Loucy (cell line): ENCODE measurements at regions not wholly inside any gene's neighbourhood (a gene's known extent, or its start where the extent isn't known, plus 50 kb on each side); places are given as distances from the start of the nearest gene placed in this dataset.
A peak's percentile ranks its signal among the peaks of the same experiment; 100 is the strongest.

Source experiments
- H2AFZ ChIP-seq: fragments of 200-600 bp; sonication (generic); 2 replicates; pipeline ENCODE4 v1.6.0; 2016; ENCODE audit warnings: antibody characterized with exemption, mild to moderate bottlenecking, low read length, moderate library complexity
- H3F3A ChIP-seq: fragments of 200-600 bp; 2 replicates; pipeline ENCODE4 v1.6.0; 2016; ENCODE audit warnings: antibody characterized with exemption, low read depth, mild to moderate bottlenecking
- H3K27me3 ChIP-seq: fragments of 200-600 bp; sonication (generic); 2 replicates; pipeline ENCODE4 v1.6.1; 2014; ENCODE audit warnings: low read length, mild to moderate bottlenecking; ENCODE audit not compliant: insufficient read depth, poor library complexity, severe bottlenecking
- H3K36me3 ChIP-seq: fragments of 200-600 bp; sonication (generic); 2 replicates; pipeline ENCODE4 v1.6.1; 2016; ENCODE audit warnings: low read length; ENCODE audit not compliant: insufficient read depth
- H3K4me1 ChIP-seq: fragments of 200-600 bp; sonication (generic); 2 replicates; pipeline ENCODE4 v1.5.1; 2014; ENCODE audit warnings: low read length, mild to moderate bottlenecking; ENCODE audit not compliant: insufficient read depth, poor library complexity, severe bottlenecking
- H3K4me2 ChIP-seq: fragments of 200-600 bp; sonication (generic); 2 replicates; pipeline ENCODE4 v1.6.0; 2014; ENCODE audit warnings: antibody characterized with exemption, low read length, low read depth, mild to moderate bottlenecking; ENCODE audit not compliant: poor library complexity, severe bottlenecking
- H3K4me3 ChIP-seq: fragments of 200-600 bp; sonication (generic); 2 replicates; pipeline ENCODE4 v1.5.1; 2014; ENCODE audit warnings: low read length, mild to moderate bottlenecking, mixed read lengths; ENCODE audit not compliant: poor library complexity, severe bottlenecking
- H3K79me2 ChIP-seq: fragments of 200-600 bp; sonication (generic); 2 replicates; pipeline ENCODE4 v1.6.1; 2014; ENCODE audit warnings: low read length; ENCODE audit not compliant: insufficient read depth
- H3K9ac ChIP-seq: fragments of 200-600 bp; sonication (generic); 2 replicates; pipeline ENCODE4 v1.6.0; 2014; ENCODE audit warnings: mild to moderate bottlenecking, low read depth, low read length, moderate library complexity; ENCODE audit not compliant: poor library complexity, severe bottlenecking
- H3K9me2 ChIP-seq: fragments of 200-600 bp; sonication (generic); replicated peaks from 2 replicates; pipeline ENCODE4 v1.6.1; 2016; ENCODE audit warnings: low read depth, low read length, mixed read lengths
- H3K9me3 ChIP-seq: fragments of 200-600 bp; sonication (generic); 2 replicates; pipeline ENCODE4 v1.6.1; 2014; ENCODE audit warnings: mild to moderate bottlenecking, antibody characterized with exemption, low read length, low read depth; ENCODE audit not compliant: insufficient read depth
- H4K20me1 ChIP-seq: fragments of 200-600 bp; sonication (generic); 2 replicates; pipeline ENCODE4 v1.6.0; 2014; ENCODE audit warnings: antibody characterized with exemption, low read length, mild to moderate bottlenecking; ENCODE audit not compliant: insufficient read depth, poor library complexity, severe bottlenecking
- CTCF ChIP-seq: fragments of 200-600 bp; sonication (generic); conservative IDR thresholded peaks from 2 replicates; pipeline ENCODE4 v1.5.1; 2014; ENCODE audit warnings: mild to moderate bottlenecking, antibody characterized with exemption, low read length
- EZH2phosphoT487 ChIP-seq: fragments of 200-600 bp; IDR thresholded peaks from 2 replicates; pipeline ENCODE4 v1.6.1; 2018; ENCODE audit warnings: antibody characterized with exemption, mild to moderate bottlenecking, moderate library complexity, borderline replicate concordance

GRCh38 chr3:34882764-34883163, 756.6 kb upstream of the ARPP21 start:
- no peaks in the 10 kb centered on the region for H4K20me1 ChIP-seq
- H3K36me3 ChIP-seq, result no peaks in the 10 kb centered on the region
- H3K9ac ChIP-seq, result no peak overlapping the region
- H3K79me2 ChIP-seq, result no peaks in the 10 kb centered on the region
- H3K4me1 ChIP-seq, result no peaks in the 10 kb centered on the region
- H2AFZ ChIP-seq, result no peak overlapping the region
- TF ChIP-seq CTCF (peak; percentile 79), EZH2phosphoT487 (no peak)
- no peaks in the 10 kb centered on the region for H3K27me3 ChIP-seq
- no peaks in the 10 kb centered on the region for H3K9me3 ChIP-seq
- H3K4me3 ChIP-seq, result no peak overlapping the region
- H3K4me2 ChIP-seq, result no peak overlapping the region
- H3F3A ChIP-seq, result no peaks in the 10 kb centered on the region
- H3K9me2 ChIP-seq, result no peaks in the 10 kb centered on the region

GRCh38 chr3:34884007-34884406, 755.3 kb upstream of the ARPP21 start:
- Histone ChIP-seq H3K4me3 (no peak overlapping the region), H3F3A (no peaks in the 10 kb centered on the region), H3K27me3 (no peaks in the 10 kb centered on the region), H3K36me3 (no peaks in the 10 kb centered on the region), H3K9ac (no peak overlapping the region), H3K4me1 (no peaks in the 10 kb centered on the region), H2AFZ (no peak overlapping the region), H3K4me2 (no peak overlapping the region), H3K9me3 (no peaks in the 10 kb centered on the region), H4K20me1 (no peaks in the 10 kb centered on the region), H3K79me2 (no peaks in the 10 kb centered on the region), H3K9me2 (no peaks in the 10 kb centered on the region)
- no peak for TF ChIP-seq EZH2phosphoT487

- Histone ChIP-seq H3K4me1 (no peaks in the 10 kb centered on the region), H3F3A (no peaks in the 10 kb centered on the region), H2AFZ (no peak overlapping the region), H3K36me3 (no peaks in the 10 kb centered on the region), H3K9me2 (no peaks in the 10 kb centered on the region), H3K4me3 (no peak overlapping the region), H3K4me2 (no peak overlapping the region), H3K27me3 (no peaks in the 10 kb centered on the region), H4K20me1 (no peaks in the 10 kb centered on the region), H3K79me2 (no peaks in the 10 kb centered on the region), H3K9ac (no peak overlapping the region), H3K9me3 (no peaks in the 10 kb centered on the region)
- no peak for TF ChIP-seq EZH2phosphoT487
- no peak for TF ChIP-seq CTCF
Measured at GRCh38 chr3:34886443-34886842, 752.9 kb upstream of the ARPP21 start.

GRCh38 chr3:34889641-34890040, 749.7 kb upstream of the ARPP21 start:
- Histone ChIP-seq H3K27me3 (no peaks in the 10 kb centered on the region), H3K4me3 (no peak overlapping the region), H3K9me2 (no peaks in the 10 kb centered on the region), H3K9me3 (no peaks in the 10 kb centered on the region), H3K9ac (no peak overlapping the region), H3K36me3 (no peaks in the 10 kb centered on the region), H3K4me1 (peaks cover 5% of the 10 kb centered on the region), H3K4me2 (no peak overlapping the region), H2AFZ (no peak overlapping the region), H3K79me2 (no peaks in the 10 kb centered on the region), H3F3A (no peaks in the 10 kb centered on the region), H4K20me1 (no peaks in the 10 kb centered on the region)
- TF ChIP-seq EZH2phosphoT487 (no peak), CTCF (no peak)
